HepG2 (cell line): ENCODE measurements at regions not wholly inside any gene's neighbourhood (a gene's known extent, or its start where the extent isn't known, plus 50 kb on each side); places are given as distances from the start of the nearest gene placed in this dataset.

ENCODE experiments used
- ATAC-seq: fragments of 200-7000 bp; cut with Tn5 transposase; 3 replicates; pipeline ENCODE4 v1.9.1; 2020; ENCODE audit warnings: mild to moderate bottlenecking, moderate library complexity
- BruUV-seq: library from RNA; stranded (reverse); fragments of 400-500 nt; replicated peaks from 2 replicates; lab custom pipeline; 2021; lab: Mats Ljungman, UMichigan
- CTCF ChIA-PET: fragments of 300-600 bp; formaldehyde crosslinking; extraction: SDS; loops from one replicate; lab custom pipeline; 2021; ENCODE audit warnings: low total read pairs, inconsistent platforms, low intra/inter-chr PET ratio; lab: Yijun Ruan, JAX
- POLR2A ChIA-PET: fragments of 350-600 bp; sonication (Branson Sonifier 250); formaldehyde crosslinking; loops from one replicate; lab custom pipeline; 2020; ENCODE audit warnings: antibody characterized with exemption, inconsistent platforms; lab: Yijun Ruan, JAX
- DNase-seq: peaks from one replicate; pipeline ENCODE4 v3.0.0-alpha.2; 2015; ENCODE audit warnings: low spot score
- FAIRE-seq: peaks from 3 replicates; lab custom pipeline; 2011; peaks lifted over from hg19 to GRCh38; lab: Jason Lieb, UNC
- H2AFZ ChIP-seq: one replicate; pipeline ENCODE4 v1.6.1; 2011; ENCODE audit warnings: low read length, inconsistent platforms
- H3K27ac ChIP-seq: fragments of 300-600 bp; 3 replicates; pipeline ENCODE4 v1.8.0; 2011; ENCODE audit warnings: mixed run types, mild to moderate bottlenecking, mixed read lengths, low read length, inconsistent platforms; ENCODE audit not compliant: insufficient read depth; ENCODE audit errors: extremely low read length
- H3K27me3 ChIP-seq, 2 experiments: fragments of 200-600 bp in 1 of 2; 2 replicates in 1 of 2; 3 replicates in 1 of 2; pipeline versions ENCODE4 v1.6.0 to v1.8.0; 2011; ENCODE audit warnings: low read length in 2 of 2, mild to moderate bottlenecking in 2 of 2, moderate library complexity in 2 of 2, inconsistent platforms in 1 of 2; ENCODE audit not compliant: insufficient read depth in 2 of 2, control insufficient read depth in 1 of 2
- H3K36me3 ChIP-seq, 2 experiments: fragments of 200-600 bp in 1 of 2; replicated peaks in 1 of 2; 2 replicates in 1 of 2; 3 replicates in 1 of 2; pipeline versions ENCODE4 v1.5.1 to v1.8.0; 2011; ENCODE audit warnings: low read length in 2 of 2, inconsistent platforms in 1 of 2; ENCODE audit not compliant: insufficient read depth in 2 of 2, control insufficient read depth in 1 of 2
- H3K4me1 ChIP-seq: 2 replicates; pipeline ENCODE4 v1.5.1; 2012; ENCODE audit warnings: low read length, inconsistent platforms; ENCODE audit not compliant: insufficient read depth
- H3K4me2 ChIP-seq: 2 replicates; pipeline ENCODE4 v1.6.0; 2011; ENCODE audit warnings: low read depth, low read length, inconsistent platforms
- H3K4me3 ChIP-seq, 3 experiments: fragments of 200-600 bp in 1 of 3; sonication (generic), shearing (Covaris generic) in 1 of 3; replicated peaks in 1 of 3; 2 replicates each; pipeline ENCODE4 v1.5.1; 2011 to 2016; ENCODE audit warnings: low read length in 3 of 3, inconsistent platforms in 2 of 3, low read depth in 2 of 3, mild to moderate bottlenecking in 2 of 3, control low read depth in 1 of 3, mixed read lengths in 1 of 3; ENCODE audit not compliant: insufficient read depth in 1 of 3
- H3K79me2 ChIP-seq: one replicate; pipeline ENCODE4 v1.6.1; 2011; ENCODE audit warnings: low read length, inconsistent platforms; ENCODE audit not compliant: insufficient read depth
- H3K9ac ChIP-seq: 2 replicates; pipeline ENCODE4 v1.6.0; 2011; ENCODE audit warnings: mild to moderate bottlenecking, low read depth, low read length, inconsistent platforms; ENCODE audit not compliant: insufficient read depth
- H3K9me3 ChIP-seq: 2 replicates; pipeline ENCODE4 v1.5.1; 2012; ENCODE audit warnings: mild to moderate bottlenecking, low read length
- H4K20me1 ChIP-seq: 2 replicates; pipeline ENCODE4 v1.6.0; 2011; ENCODE audit warnings: inconsistent platforms, mild to moderate bottlenecking, low read length, moderate library complexity; ENCODE audit not compliant: insufficient read depth
- MLXIP ChIP-seq: sonication (generic); formaldehyde crosslinking; IDR thresholded peaks from 2 replicates; pipeline ENCODE4 v1.9.0; 2021; ENCODE audit warnings: missing genetic modification reagents, borderline replicate concordance
- NBN ChIP-seq: fragments of 450-650 bp; conservative IDR thresholded peaks from 2 replicates; pipeline ENCODE4 v1.6.1; 2017
- SIX1 ChIP-seq: sonication (generic); formaldehyde crosslinking; IDR thresholded peaks from 2 replicates; pipeline ENCODE4 v1.4.0; 2020; ENCODE audit warnings: missing genetic modification reagents, borderline replicate concordance
- TCF12 ChIP-seq, 2 experiments: fragments of 450-650 bp in 1 of 2; sonication (generic) in 1 of 2; formaldehyde crosslinking in 1 of 2; IDR thresholded peaks; 2 replicates each; pipeline versions ENCODE4 v1.6.1 to v1.8.0; 2017 to 2022; ENCODE audit warnings: antibody characterized with exemption in 1 of 2, mild to moderate bottlenecking in 1 of 2, missing genetic modification reagents in 1 of 2, moderate library complexity in 1 of 2
- ZBTB40 ChIP-seq, 2 experiments: fragments of 450-650 bp in 1 of 2; sonication (generic) in 1 of 2; formaldehyde crosslinking in 1 of 2; IDR thresholded peaks; 2 replicates each; pipeline versions ENCODE4 v1.6.1 to v1.8.0; 2016 to 2022; ENCODE audit warnings: antibody characterized with exemption in 1 of 2, mild to moderate bottlenecking in 1 of 2, missing genetic modification reagents in 1 of 2
- ZNF30 ChIP-seq: sonication (generic); formaldehyde crosslinking; IDR thresholded peaks from 2 replicates; pipeline ENCODE4 v1.5.0; 2020; ENCODE audit warnings: mild to moderate bottlenecking, missing genetic modification reagents
- ZNF333 ChIP-seq: sonication (generic); formaldehyde crosslinking; IDR thresholded peaks from 2 replicates; pipeline ENCODE4 v1.4.0; 2020; ENCODE audit warnings: mild to moderate bottlenecking, missing genetic modification reagents, borderline replicate concordance
- ZNF556 ChIP-seq: sonication (generic); formaldehyde crosslinking; IDR thresholded peaks from 2 replicates; pipeline ENCODE4 v1.4.0; 2020; ENCODE audit warnings: mild to moderate bottlenecking, missing genetic modification reagents, borderline replicate concordance
- ZSCAN5A ChIP-seq: sonication (generic); formaldehyde crosslinking; IDR thresholded peaks from 2 replicates; pipeline ENCODE4 v1.8.0; 2022; ENCODE audit warnings: mild to moderate bottlenecking, missing genetic modification reagents, borderline replicate concordance
- WGBS: methylation state at CpG from one replicate; pipeline ENCODE4 v1.1.6; 2017; ENCODE audit warnings: low lambda C conversion rate; 5-methylcytosine and 5-hydroxymethylcytosine counted together
- in situ Hi-C: cut with HindIII; loops from 2 replicates; pipeline ENCODE4 v1.10.0; 2017; ENCODE audit warnings: low pct_unique_long_range_greater_than_20kb; ENCODE audit not compliant: extremely low pct_ligation_motif_present
- intact Hi-C: fragments of 100-400 bp; cut with micrococcal nuclease; formaldehyde crosslinking; loops from one replicate; pipeline ENCODE4 v1.10.0; 2022; ENCODE audit not compliant: unreplicated experiment

DNA sequence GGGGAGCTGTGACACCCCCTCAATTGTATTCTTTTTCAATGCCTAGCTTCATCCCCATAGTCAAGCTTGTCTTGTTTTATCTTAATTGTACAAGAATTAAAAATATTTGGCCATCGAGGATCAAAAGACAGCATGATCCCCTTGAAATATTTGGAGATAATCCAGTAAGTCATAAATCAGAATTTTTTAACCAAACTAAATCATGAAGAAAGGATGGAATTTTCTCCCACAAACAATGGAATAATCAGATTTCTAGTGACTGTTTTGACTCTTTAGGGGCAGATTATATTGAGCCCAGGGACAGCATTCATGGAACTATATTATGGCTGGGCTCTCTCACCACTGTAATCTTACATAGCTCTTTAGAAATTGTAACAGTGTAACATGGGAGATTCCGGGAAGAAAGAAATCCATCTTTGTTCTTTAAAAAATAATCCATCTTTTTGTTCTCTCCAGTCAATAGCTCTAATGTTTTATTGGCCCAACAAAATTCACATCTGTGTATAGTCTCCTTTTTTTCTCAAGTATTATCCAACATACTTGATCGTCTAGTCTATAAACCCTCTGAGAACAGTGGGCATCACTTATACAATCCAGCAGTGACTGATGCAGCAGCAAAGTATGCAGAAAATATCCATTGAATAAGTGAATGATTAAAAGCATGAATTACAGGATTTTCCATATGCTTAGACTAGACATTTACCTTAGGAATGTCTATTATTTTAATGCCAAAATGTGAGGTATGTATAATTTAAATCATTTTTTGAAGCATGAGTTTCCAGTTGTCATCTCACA is 277.0 kb upstream of the PLSCR5 start:
- in situ Hi-C loops (no loop called here), intact Hi-C loops (no loop called here)
- H3K4me1 ChIP-seq, result no peaks in the 10 kb centered on the region
- no peaks in the 10 kb centered on the region for H4K20me1 ChIP-seq
- H2AFZ ChIP-seq, result no peak overlapping the region
- FAIRE-seq, result no peak
- H3K79me2 ChIP-seq, result no peaks in the 10 kb centered on the region
- no TSS peak for BruUV-seq
- CTCF ChIA-PET, result no interaction called here
- no peaks in the 10 kb centered on the region for H3K9me3 ChIP-seq
- DNase-seq, result no peak
- H3K36me3 ChIP-seq, result no peaks in the 10 kb centered on the region
- H3K27me3 ChIP-seq, result no peaks in the 10 kb centered on the region; a peak in 1 of 5 replicates
- H3K4me2 ChIP-seq, result no peak overlapping the region
- no peak overlapping the region for H3K4me3 ChIP-seq
- H3K27ac ChIP-seq, result no peak overlapping the region
- no peak overlapping the region for H3K9ac ChIP-seq
- ATAC-seq, result no peak
- POLR2A ChIA-PET, result no interaction called here
- 1% methylated on average over 3 of the region's 3 CpGs for WGBS
- TF ChIP-seq ZNF30 (CRISPR knock-in tag) (no peak), ZSCAN5A (CRISPR knock-in tag) (no peak), MLXIP (CRISPR knock-in tag) (no peak), ZBTB40 (IDR thresholded peaks at IDR 0.05) (no peak), ZBTB40 (CRISPR knock-in tag; IDR thresholded peaks at IDR 0.05) (no peak), TCF12 (IDR thresholded peaks at IDR 0.05) (no peak), TCF12 (CRISPR knock-in tag; IDR thresholded peaks at IDR 0.05) (no peak), SIX1 (no peak), ZNF556 (CRISPR knock-in tag) (no peak), NBN (no peak), ZNF333 (CRISPR knock-in tag) (no peak)
